SJCRH30 (cell line): ENCODE measurements at regions not wholly inside any gene's neighbourhood (a gene's known extent, or its start where the extent isn't known, plus 50 kb on each side); places are given as distances from the start of the nearest gene placed in this dataset.
"Not testable (repeated sequence)": the region's sequence is repeated elsewhere in the genome, so short reads cannot be mapped to it uniquely, and the experiment has no call there.

Experiments
- DNase-seq, 2 experiments: peaks; one replicate each; pipeline ENCODE4 v3.0.0-alpha.2; 2015 to 2020
- H3K27ac ChIP-seq: fragments of 250-450 bp; sonication (Bioruptor Pico); 2 replicates; pipeline ENCODE4 v1.5.1; 2020; ENCODE audit warnings: mild to moderate bottlenecking, moderate library complexity
- H3K27me3 ChIP-seq: fragments of 250-450 bp; sonication (Bioruptor Pico); 2 replicates; pipeline ENCODE4 v1.5.1; 2020; ENCODE audit warnings: mild to moderate bottlenecking, moderate library complexity
- H3K36me3 ChIP-seq: fragments of 250-450 bp; sonication (Bioruptor Pico); 2 replicates; pipeline ENCODE4 v1.5.1; 2020; ENCODE audit warnings: mild to moderate bottlenecking, moderate library complexity
- H3K4me1 ChIP-seq: fragments of 250-450 bp; sonication (Bioruptor Pico); 2 replicates; pipeline ENCODE4 v1.5.1; 2020; ENCODE audit warnings: mild to moderate bottlenecking, moderate library complexity
- H3K4me3 ChIP-seq: fragments of 250-450 bp; sonication (Bioruptor Pico); 2 replicates; pipeline ENCODE4 v1.5.1; 2020; ENCODE audit warnings: mild to moderate bottlenecking, moderate library complexity
- H3K9me3 ChIP-seq: fragments of 250-450 bp; sonication (Bioruptor Pico); replicated peaks from 2 replicates; pipeline ENCODE4 v1.5.1; 2020; ENCODE audit warnings: mild to moderate bottlenecking, moderate library complexity

- H3K27ac ChIP-seq: no peak overlapping the region
- DNase-seq: no peak
- H3K27me3 ChIP-seq: no peaks in the 10 kb centered on the region
- H3K36me3 ChIP-seq: peaks cover 22% of the 10 kb centered on the region
- peaks cover 4% of the 10 kb centered on the region; the same call in 1 of the 2 replicates for H3K4me1 ChIP-seq
- H3K9me3 ChIP-seq: no peaks in the 10 kb centered on the region
- no peak overlapping the region for H3K4me3 ChIP-seq
These were observed 112.9 kb upstream of the GRK3 start for GRCh38 chr22:25451480-25452114.

- peaks cover 22% of the 10 kb centered on the region for H3K36me3 ChIP-seq
- no peak overlapping the region for H3K4me3 ChIP-seq
- peaks cover 4% of the 10 kb centered on the region; the same call in 1 of the 2 replicates for H3K4me1 ChIP-seq
- no peak overlapping the region for H3K27ac ChIP-seq
- DNase-seq: no peak
- no peaks in the 10 kb centered on the region for H3K9me3 ChIP-seq
- no peaks in the 10 kb centered on the region for H3K27me3 ChIP-seq
These were observed 112.3 kb upstream of the GRK3 start for GRCh38 chr22:25452116-25452700.

GRCh38 chr22:25453058-25453457 is 111.4 kb upstream of the GRK3 start:
- Histone ChIP-seq H3K4me3 (no peak overlapping the region), H3K27ac (no peak overlapping the region), H3K9me3 (no peaks in the 10 kb centered on the region), H3K36me3 (peaks cover 22% of the 10 kb centered on the region), H3K27me3 (no peaks in the 10 kb centered on the region), H3K4me1 (peaks cover 4% of the 10 kb centered on the region; the same call in 1 of the 2 replicates)
- DNase-seq: no peak

- no peak overlapping the region for H3K4me3 ChIP-seq
- H3K4me1 ChIP-seq: peaks cover 4% of the 10 kb centered on the region; the same call in 1 of the 2 replicates
- peaks cover 22% of the 10 kb centered on the region for H3K36me3 ChIP-seq
- H3K27ac ChIP-seq: no peak overlapping the region
- no peak for DNase-seq
- no peaks in the 10 kb centered on the region for H3K9me3 ChIP-seq
- H3K27me3 ChIP-seq: no peaks in the 10 kb centered on the region
These were observed 110.9 kb upstream of the GRK3 start for GRCh38 chr22:25453557-25453956.

GRCh38 chr22:25456300-25457043 is 108.0 kb upstream of the GRK3 start:
- DNase-seq, H3K4me3 ChIP-seq, H3K9me3 ChIP-seq, H3K4me1 ChIP-seq, H3K27me3 ChIP-seq, H3K27ac ChIP-seq: not testable (repeated sequence)
- H3K36me3 ChIP-seq: peaks cover 43% of the 10 kb centered on the region

- not testable (repeated sequence) for H3K4me3 ChIP-seq, H3K27me3 ChIP-seq, DNase-seq, H3K4me1 ChIP-seq, H3K9me3 ChIP-seq, H3K27ac ChIP-seq
- peaks cover 47% of the 10 kb centered on the region for H3K36me3 ChIP-seq
These were observed 105.8 kb upstream of the GRK3 start for GRCh38 chr22:25458631-25459030.

DNA sequence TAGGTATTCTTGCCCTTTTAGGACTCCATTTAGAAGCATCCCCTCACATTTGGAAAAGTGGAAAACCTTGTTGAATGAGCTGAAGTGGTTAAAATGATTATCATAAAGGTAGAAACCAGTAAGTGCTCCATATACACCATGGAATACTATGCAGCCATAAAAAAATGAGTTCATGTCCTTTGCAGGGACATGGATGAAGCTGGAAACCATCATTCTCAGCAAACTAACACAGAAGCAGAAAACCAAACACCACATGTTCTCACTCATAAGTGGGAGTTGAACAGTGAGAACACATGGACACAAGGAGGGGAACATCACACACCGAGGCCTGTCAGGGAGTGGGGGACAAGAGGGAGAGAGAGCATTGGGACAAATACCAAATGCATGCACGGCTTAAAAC is 103.8 kb upstream of the GRK3 start:
- DNase-seq, H3K9me3 ChIP-seq, H3K27ac ChIP-seq, H3K4me3 ChIP-seq, H3K4me1 ChIP-seq, H3K27me3 ChIP-seq: not testable (repeated sequence)
- peaks cover 36% of the 10 kb centered on the region for H3K36me3 ChIP-seq

- H3K4me1 ChIP-seq: no peaks in the 10 kb centered on the region
- H3K4me3 ChIP-seq: no peak overlapping the region
- no peak overlapping the region for H3K27ac ChIP-seq
- no peak for DNase-seq
- no peaks in the 10 kb centered on the region for H3K9me3 ChIP-seq
- H3K36me3 ChIP-seq: peaks cover 35% of the 10 kb centered on the region
- no peaks in the 10 kb centered on the region for H3K27me3 ChIP-seq
These were observed 103.2 kb upstream of the GRK3 start for GRCh38 chr22:25461301-25461700.

- not testable (repeated sequence) for H3K9me3 ChIP-seq, H3K27ac ChIP-seq, H3K27me3 ChIP-seq, H3K4me1 ChIP-seq, H3K4me3 ChIP-seq
- DNase-seq: peak; percentile 77 to 93
- peaks cover 35% of the 10 kb centered on the region for H3K36me3 ChIP-seq
These were observed 101.8 kb upstream of the GRK3 start for GRCh38 chr22:25462474-25463346.

DNA sequence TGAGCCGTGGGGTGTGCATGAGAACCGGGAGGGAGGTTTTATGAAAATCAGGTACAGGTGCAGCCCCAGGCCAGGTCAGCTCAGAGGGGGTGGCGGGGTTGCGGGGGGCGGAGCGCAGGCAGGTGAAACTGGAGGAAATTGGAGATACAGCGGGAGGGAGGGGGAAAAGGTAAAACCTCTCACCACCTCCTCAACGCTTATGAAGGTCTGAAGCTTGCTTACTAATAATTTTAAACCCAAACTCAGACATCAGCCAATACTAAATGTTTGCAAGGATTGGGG is 101.2 kb upstream of the GRK3 start:
- not testable (repeated sequence) for DNase-seq, H3K4me3 ChIP-seq, H3K9me3 ChIP-seq, H3K4me1 ChIP-seq, H3K27ac ChIP-seq, H3K27me3 ChIP-seq
- H3K36me3 ChIP-seq: peaks cover 35% of the 10 kb centered on the region

GRCh38 chr22:25464326-25464725 is 100.1 kb upstream of the GRK3 start:
- not testable (repeated sequence) for DNase-seq, H3K27me3 ChIP-seq, H3K4me1 ChIP-seq, H3K9me3 ChIP-seq, H3K4me3 ChIP-seq, H3K27ac ChIP-seq
- H3K36me3 ChIP-seq: peaks cover 27% of the 10 kb centered on the region

- Histone ChIP-seq H3K4me3 (no peak overlapping the region), H3K4me1 (no peaks in the 10 kb centered on the region), H3K27me3 (no peaks in the 10 kb centered on the region), H3K27ac (no peak overlapping the region), H3K36me3 (peaks cover 12% of the 10 kb centered on the region), H3K9me3 (no peaks in the 10 kb centered on the region)
- no peak for DNase-seq
These were observed 98.5 kb upstream of the GRK3 start for GRCh38 chr22:25465949-25466348.

- Histone ChIP-seq H3K36me3 (no peaks in the 10 kb centered on the region), H3K4me1 (peaks cover 10% of the 10 kb centered on the region), H3K27ac (no peak overlapping the region), H3K27me3 (no peaks in the 10 kb centered on the region), H3K4me3 (no peak overlapping the region), H3K9me3 (no peaks in the 10 kb centered on the region)
- DNase-seq: no peak
These were observed 92.1 kb upstream of the GRK3 start for GRCh38 chr22:25472382-25472781.

GRCh38 chr22:25475257-25476022 is 89.0 kb upstream of the GRK3 start:
- Histone ChIP-seq H3K4me1 (peaks cover 10% of the 10 kb centered on the region), H3K27me3 (no peaks in the 10 kb centered on the region), H3K27ac (peak overlapping the region; percentile 14; the same call in 1 of the 2 replicates), H3K4me3 (peak overlapping the region; percentile 2; the same call in 1 of the 2 replicates), H3K9me3 (0 out of 2 replicates have a peak, but pooled peaks cover 6% of the 10 kb centered on the region), H3K36me3 (no peaks in the 10 kb centered on the region)
- peak; percentile 73 to 83 for DNase-seq
